ENCODE measurements at regions not wholly inside any gene's neighbourhood (a gene's known extent, or its start where the extent isn't known, plus 50 kb on each side); places are given as distances from the start of the nearest gene placed in this dataset.

DNA sequence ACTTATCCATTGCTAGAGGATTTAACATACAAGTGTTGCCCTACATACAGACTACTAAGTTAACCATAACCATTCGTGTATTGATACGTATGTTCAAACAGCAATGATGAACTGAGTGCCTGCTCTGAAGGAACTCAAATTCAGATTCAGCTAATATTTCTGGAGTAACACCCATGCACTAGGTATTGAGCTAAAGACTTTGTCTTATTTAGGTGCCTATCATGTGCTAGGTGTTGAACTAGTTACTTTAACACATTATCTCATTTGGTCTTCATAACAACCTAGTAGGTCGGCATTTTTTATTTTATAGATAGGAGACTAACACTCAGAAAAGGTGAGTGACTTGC is 160.0 kb downstream of the LTN1 start:
- 94 to 97% methylated on average over 3 of the region's 3 CpGs for WGBS, 2 donors
- DNase-seq (no peak), ATAC-seq (ENCODE audit: low FRiP score in 2 of 2) (no peak)
- H3K9me3 ChIP-seq = no peaks in the 10 kb centered on the region
- H3K27me3 ChIP-seq = no peaks in the 10 kb centered on the region
- H3K27ac ChIP-seq = no peak overlapping the region
- H3K36me3 ChIP-seq = no peaks in the 10 kb centered on the region
- no peak overlapping the region for H3K4me3 ChIP-seq
- TF ChIP-seq EP300 (IDR thresholded peaks at IDR 0.05) (no peak), POLR2A (IDR thresholded peaks at IDR 0.05) (no peak), POLR2AphosphoS5 (IDR thresholded peaks at IDR 0.05) (no peak)
- TF ChIP-seq, protein P1, sequence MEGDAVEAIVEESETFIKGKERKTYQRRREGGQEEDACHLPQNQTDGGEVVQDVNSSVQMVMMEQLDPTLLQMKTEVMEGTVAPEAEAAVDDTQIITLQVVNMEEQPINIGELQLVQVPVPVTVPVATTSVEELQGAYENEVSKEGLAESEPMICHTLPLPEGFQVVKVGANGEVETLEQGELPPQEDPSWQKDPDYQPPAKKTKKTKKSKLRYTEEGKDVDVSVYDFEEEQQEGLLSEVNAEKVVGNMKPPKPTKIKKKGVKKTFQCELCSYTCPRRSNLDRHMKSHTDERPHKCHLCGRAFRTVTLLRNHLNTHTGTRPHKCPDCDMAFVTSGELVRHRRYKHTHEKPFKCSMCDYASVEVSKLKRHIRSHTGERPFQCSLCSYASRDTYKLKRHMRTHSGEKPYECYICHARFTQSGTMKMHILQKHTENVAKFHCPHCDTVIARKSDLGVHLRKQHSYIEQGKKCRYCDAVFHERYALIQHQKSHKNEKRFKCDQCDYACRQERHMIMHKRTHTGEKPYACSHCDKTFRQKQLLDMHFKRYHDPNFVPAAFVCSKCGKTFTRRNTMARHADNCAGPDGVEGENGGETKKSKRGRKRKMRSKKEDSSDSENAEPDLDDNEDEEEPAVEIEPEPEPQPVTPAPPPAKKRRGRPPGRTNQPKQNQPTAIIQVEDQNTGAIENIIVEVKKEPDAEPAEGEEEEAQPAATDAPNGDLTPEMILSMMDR (IDR thresholded peaks at IDR 0.05) = no peak
- no peaks in the 10 kb centered on the region for H3K4me1 ChIP-seq

DNA sequence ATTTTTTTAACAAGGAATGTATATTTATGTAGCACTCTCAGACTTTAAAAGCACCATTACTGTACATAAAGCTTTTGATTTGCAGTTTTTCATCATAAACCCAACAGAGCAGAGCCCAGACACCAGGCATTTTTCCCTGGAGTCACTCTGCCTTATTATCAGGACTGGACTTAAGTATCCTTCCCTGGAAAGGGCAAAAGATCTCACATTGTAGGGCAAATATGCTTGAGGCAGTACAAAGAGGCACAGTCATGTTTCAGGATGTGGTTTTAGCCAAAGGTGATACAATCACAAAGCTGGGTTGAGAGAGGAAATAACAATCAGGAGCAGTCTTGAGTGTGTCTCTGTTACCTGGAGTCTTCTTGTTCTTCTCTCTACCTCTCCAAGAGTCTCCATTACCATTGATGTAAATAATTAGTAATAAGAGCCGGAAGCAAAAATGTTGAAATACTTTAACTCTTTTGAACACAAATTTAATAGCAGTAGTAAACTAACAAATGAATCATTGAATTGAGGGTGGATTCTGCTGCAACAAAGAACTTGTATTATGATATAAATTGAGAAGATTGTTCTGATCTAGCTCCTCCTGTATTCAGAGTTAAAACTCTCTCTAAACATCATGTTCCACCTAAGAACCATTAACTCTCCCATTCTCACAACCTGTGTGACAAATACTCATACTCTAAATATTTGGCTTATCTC is 160.5 kb downstream of the LTN1 start:
- H3K4me3 ChIP-seq = no peak overlapping the region
- no peaks in the 10 kb centered on the region for H3K36me3 ChIP-seq
- no peak for DNase-seq
- WGBS, 2 donors = 30 to 55% methylated on average over 1 of the region's 1 CpG
- H3K4me1 ChIP-seq = no peaks in the 10 kb centered on the region
- H3K27me3 ChIP-seq = no peaks in the 10 kb centered on the region
- no peak for ATAC-seq (ENCODE audit: low FRiP score in 2 of 2)
- TF ChIP-seq POLR2AphosphoS5 (IDR thresholded peaks at IDR 0.05) (no peak), EP300 (IDR thresholded peaks at IDR 0.05) (no peak), POLR2A (IDR thresholded peaks at IDR 0.05) (no peak)
- TF ChIP-seq, protein P1 (IDR thresholded peaks at IDR 0.05) = no peak
- H3K27ac ChIP-seq = no peak overlapping the region
- H3K9me3 ChIP-seq = no peaks in the 10 kb centered on the region

DNA sequence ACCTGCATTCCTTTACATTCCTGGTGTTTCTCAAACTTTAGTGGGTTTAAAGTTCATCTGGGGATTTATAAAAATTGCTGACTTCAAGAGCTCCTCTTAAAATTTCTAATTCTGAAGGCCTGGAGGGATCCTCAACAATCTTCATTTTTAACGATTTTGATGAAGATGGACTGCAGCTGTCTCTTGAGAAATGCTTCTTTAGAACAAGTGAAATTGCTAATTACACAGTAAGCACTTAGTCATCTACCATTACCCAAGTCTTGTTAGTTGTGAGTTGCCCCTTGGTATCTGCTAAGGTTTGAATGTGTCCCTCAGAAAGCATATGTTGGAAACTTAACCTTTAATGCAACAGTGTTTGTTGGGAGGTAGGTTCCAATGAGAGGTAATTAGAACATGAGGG is 163.7 kb downstream of the LTN1 start:
- DNase-seq (no peak), ATAC-seq (ENCODE audit: low FRiP score in 2 of 2) (no peak)
- Histone ChIP-seq H3K27ac (no peak overlapping the region), H3K36me3 (no peaks in the 10 kb centered on the region), H3K4me3 (no peak overlapping the region), H3K4me1 (peaks cover 0 to 3% (median 0%) of the 10 kb centered on the region in 4 donors), H3K9me3 (no peaks in the 10 kb centered on the region), H3K27me3 (no peaks in the 10 kb centered on the region)
- 60 to 85% methylated on average over 1 of the region's 1 CpG for WGBS, 2 donors
- no peak for TF ChIP-seq EP300 (IDR thresholded peaks at IDR 0.05)
- TF ChIP-seq, protein P1 (IDR thresholded peaks at IDR 0.05) = no peak
- TF ChIP-seq POLR2AphosphoS5 (IDR thresholded peaks at IDR 0.05) = no peak
- no peak for TF ChIP-seq POLR2A (IDR thresholded peaks at IDR 0.05)

DNA sequence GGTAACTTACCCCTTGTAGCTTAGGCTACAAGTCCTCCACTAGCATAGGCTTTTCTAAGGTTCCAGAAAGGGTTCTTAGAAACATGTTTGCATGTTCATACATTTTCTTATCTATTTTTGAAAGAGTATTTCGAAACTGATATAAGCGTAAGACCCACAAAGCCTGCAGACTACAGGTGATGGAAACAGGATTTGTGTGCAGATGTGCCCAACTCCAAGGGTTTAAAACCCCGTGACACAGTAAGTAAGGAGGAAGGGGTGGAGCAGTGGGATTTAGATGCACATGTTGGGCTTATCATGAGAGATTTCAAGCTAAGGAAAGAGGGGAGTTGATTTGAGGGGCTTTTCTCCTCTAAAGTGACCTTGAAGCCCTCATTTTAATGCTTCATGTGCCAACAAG is 164.7 kb downstream of the LTN1 start:
- Histone ChIP-seq H3K27me3 (no peaks in the 10 kb centered on the region), H3K36me3 (no peaks in the 10 kb centered on the region), H3K27ac (no peak overlapping the region), H3K4me1 (peaks cover 0 to 4% (median 1%) of the 10 kb centered on the region in 4 donors), H3K4me3 (no peak overlapping the region), H3K9me3 (no peaks in the 10 kb centered on the region)
- 77 to 88% methylated on average over 3 of the region's 3 CpGs for WGBS, 2 donors
- TF ChIP-seq, protein P1 (IDR thresholded peaks at IDR 0.05) = no peak
- TF ChIP-seq POLR2AphosphoS5 (IDR thresholded peaks at IDR 0.05) = no peak
- TF ChIP-seq EP300 (IDR thresholded peaks at IDR 0.05) = no peak
- no peak for TF ChIP-seq POLR2A (IDR thresholded peaks at IDR 0.05)
- DNase-seq (no peak), ATAC-seq (ENCODE audit: low FRiP score in 2 of 2) (no peak)

DNA sequence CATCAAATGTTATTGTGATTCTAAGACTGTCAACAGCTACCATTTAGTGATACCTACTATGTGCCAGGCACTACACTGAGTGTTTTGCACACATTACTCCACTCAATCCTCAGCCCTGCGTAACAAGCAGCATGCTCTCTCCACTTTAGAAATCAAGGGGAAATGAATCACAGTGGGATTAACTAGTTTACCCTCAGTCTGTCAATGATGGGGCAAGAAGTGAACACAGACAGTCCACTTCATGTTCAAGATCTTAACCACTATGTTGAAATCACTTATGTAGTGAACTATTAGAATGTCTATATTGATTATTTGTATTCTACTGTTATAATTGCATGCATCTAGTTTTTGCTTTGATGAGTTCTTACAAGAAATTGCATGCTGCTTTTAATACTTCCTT is 165.3 kb downstream of the LTN1 start:
- no peak overlapping the region for H3K27ac ChIP-seq
- ATAC-seq (ENCODE audit: low FRiP score in 2 of 2) = no peak
- no peak overlapping the region for H3K4me3 ChIP-seq
- H3K4me1 ChIP-seq = peaks cover 0 to 8% (median 2%) of the 10 kb centered on the region in 4 donors
- WGBS, 2 donors = 83 to 89% methylated on average over 1 of the region's 1 CpG
- no peak for DNase-seq
- no peaks in the 10 kb centered on the region for H3K36me3 ChIP-seq
- H3K9me3 ChIP-seq = no peaks in the 10 kb centered on the region
- TF ChIP-seq, protein P1 (IDR thresholded peaks at IDR 0.05) = no peak
- TF ChIP-seq POLR2AphosphoS5 (IDR thresholded peaks at IDR 0.05) (no peak), EP300 (IDR thresholded peaks at IDR 0.05) (no peak), POLR2A (IDR thresholded peaks at IDR 0.05) (no peak)
- H3K27me3 ChIP-seq = no peaks in the 10 kb centered on the region
